Erythroblast (primary cell): ENCODE measurements at regions not wholly inside any gene's neighbourhood (a gene's known extent, or its start where the extent isn't known, plus 50 kb on each side); places are given as distances from the start of the nearest gene placed in this dataset.
"Not testable (repeated sequence)": the region's sequence is repeated elsewhere in the genome, so short reads cannot be mapped to it uniquely, and the experiment has no call there.

ENCODE experiments used
- GATA1 ChIP-seq: IDR thresholded peaks from 2 replicates; pipeline ENCODE4 v1.6.1; 2011; ENCODE audit warnings: low read depth, mild to moderate bottlenecking, control low read depth, low read length, moderate library complexity
- POLR2A ChIP-seq: IDR thresholded peaks from 2 replicates; pipeline ENCODE4 v1.6.1; 2011; ENCODE audit warnings: mild to moderate bottlenecking, low read length

DNA sequence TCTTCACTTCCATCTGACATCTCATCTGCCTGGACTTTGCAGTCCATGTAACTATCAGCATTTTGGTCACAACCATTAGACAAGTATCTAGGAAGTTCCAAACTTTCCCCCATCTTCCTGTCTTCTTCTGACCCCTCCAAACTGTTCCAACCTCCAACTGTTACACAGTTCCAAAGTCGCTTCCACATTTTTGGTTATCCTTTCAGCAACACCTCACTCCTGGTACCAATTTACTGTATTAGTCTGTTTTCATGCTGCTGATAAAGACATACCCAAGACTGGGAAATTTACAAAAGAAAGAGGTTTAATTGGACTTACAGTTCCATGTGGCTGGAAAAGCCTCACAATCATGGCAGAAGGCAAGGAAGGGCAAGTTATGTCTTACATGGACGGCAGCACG is 143.4 kb upstream of the OR4E1 start:
- TF ChIP-seq POLR2A, GATA1: not testable (repeated sequence)
